AML-193 (cell line): ENCODE measurements at regions not wholly inside any gene's neighbourhood (a gene's known extent, or its start where the extent isn't known, plus 50 kb on each side); places are given as distances from the start of the nearest gene placed in this dataset.

ENCODE experiments used
- DNase-seq, 2 experiments: peaks; one replicate each; lab custom pipeline; 2025; lab: John Stamatoyannopoulos, UW

DNA sequence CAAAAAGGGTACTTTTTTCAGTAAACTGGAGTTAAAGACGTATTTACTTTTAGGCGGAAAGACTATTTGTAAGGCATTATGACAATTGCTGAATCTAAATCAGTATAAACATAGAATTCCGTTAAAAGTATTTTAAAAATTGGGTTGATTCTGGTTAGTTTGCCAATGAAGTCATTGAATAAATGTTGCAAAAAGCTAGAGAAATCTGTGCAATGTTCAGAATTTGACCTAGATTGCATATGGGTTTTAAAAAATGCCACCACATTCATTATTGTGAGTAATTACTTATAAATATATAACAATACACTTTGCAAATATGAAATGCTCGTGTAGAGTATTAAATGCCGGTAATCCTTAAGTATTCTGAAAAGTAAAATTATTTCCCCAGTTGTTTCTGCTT lies 116.5 kb upstream of the EEF1E1 start:
- no peak for DNase-seq

DNA sequence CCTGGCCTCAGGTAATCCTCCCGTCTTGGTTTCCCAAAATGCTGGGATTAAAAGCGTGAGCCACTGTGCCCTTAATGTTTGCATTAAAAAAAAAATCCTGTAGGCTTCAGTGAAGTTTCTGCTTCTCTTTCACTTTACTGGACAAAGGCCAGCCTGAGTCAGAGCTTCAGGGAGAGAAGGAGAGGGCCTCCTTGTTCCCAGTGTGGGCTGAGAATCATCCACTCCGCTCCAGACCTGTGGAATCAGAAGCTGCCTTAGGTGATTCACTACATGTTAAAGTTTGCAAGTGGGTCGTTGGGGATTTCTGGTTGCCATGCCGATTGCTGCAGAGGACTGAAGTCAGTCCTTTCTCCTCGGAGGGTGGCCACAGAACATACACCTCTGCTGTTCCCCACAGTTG lies 113.3 kb upstream of the EEF1E1 start:
- no peak for DNase-seq

DNA sequence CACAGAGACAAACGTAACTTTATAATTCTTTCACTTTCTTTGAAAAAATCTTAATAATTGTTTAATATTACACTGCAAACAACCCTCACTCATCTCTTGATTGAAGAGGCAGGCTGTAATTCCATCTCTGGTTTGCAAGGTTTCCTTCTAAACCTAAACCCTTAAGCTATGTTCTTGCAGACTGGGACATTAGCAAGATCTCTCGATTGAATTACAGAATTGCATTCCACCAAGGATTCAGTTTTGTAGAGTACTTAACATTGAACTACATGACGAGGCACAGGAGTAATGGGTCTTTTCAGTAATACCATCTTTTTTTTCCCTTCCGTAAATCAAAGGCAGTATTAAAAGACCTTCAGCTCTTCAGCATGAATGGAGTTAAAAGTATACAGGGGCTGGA lies 111.6 kb upstream of the EEF1E1 start:
- no peak for DNase-seq

DNA sequence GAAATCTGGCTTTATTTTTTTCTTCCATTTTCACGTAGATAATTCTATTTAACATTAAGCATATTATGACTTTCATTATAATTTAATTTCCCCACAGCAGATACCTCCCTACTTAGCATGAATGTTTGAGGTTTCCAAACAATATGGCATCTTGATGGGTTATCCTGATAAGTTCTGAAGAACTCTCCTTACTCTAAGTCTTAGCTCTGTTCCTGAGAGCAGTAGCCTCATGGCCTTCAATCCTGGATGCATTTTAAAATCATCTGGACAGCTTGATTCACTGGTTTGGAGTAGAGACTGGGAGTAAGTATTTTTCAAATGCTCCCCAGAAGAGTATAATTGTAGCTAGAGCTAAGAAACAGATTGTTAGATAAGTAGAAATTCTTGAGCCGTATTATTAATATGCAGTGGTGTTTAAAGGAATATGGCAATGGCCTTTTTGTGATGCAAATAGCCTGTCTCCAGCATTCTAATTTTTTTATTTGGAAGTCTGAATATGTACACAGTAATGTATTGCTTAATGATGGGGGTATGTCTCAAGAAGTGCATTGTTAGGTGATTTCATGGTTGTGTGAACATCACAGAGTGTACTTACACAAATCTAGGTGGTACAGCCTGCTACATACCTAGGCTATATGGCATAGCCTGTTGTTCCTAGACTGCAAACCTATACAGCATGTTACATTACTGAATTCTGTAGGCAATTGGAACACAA lies 110.5 kb upstream of the EEF1E1 start:
- no peak for DNase-seq

DNA sequence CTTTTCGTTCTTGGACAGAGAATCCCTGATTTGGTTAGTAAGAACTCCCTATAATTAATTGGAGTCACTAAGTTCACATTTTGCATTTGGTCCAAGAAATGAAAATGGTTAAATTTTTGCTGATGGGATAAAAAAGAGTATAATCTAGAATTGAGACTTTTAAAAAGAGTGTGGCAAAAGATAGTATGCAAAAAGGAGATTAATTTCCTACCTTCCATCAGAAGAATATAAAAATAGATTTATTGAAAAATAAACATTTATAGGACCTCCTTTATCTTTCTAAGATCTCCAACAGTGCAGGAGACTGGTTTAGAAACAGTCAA lies 105.5 kb upstream of the EEF1E1 start:
- DNase-seq: no peak

DNA sequence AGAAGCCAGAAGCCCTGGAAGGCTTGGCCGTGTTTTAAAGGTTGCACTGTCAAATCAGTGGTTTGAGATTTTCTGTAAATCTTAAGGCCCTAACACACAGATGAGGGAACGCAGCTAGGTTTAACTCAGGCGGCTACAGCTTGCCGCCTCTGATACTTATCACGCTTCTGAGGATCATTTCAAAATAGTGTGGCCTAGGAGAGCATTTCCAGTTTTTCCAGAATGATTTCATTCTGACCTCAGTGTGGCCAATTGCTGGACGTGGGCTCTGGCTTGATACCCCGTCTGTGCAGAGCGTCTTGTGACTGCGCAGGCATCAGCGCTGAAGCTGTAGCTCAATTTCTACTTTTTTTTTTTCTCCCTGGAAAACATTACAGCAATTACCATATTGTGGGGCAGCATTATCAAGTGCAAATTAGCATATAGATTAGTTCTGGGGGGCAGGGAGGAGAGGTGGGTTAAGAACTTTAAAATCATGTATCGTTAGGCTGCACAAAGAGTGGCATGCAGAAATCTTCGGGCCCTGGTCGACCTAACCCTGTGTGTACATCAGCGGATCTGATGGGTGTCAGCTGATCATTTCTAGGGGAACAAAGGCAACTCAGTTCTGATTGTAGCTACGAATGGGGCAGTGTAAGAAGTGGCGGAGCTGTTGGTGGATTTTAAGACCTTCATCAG lies 105.0 kb upstream of the EEF1E1 start:
- no peak for DNase-seq

DNA sequence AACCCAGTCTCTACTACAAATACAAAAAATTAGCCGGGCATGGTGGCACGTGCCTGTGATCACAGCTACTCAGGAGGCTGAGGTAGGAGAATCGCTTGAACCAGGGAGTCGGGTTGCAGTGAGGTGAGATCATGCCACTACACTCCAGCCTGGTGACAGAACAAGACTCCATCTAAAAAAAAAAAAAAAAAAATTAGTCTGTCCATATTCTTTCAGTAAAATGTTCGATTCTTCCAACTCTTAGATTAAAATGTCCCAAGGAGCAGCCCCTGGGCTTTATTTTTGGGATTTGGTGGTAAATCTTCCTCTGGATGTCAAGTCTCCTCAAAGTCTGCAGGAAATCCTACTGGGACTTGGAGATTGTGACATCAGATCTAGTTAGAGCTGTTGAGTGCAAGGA lies 101.0 kb upstream of the EEF1E1 start:
- DNase-seq: no peak

DNA sequence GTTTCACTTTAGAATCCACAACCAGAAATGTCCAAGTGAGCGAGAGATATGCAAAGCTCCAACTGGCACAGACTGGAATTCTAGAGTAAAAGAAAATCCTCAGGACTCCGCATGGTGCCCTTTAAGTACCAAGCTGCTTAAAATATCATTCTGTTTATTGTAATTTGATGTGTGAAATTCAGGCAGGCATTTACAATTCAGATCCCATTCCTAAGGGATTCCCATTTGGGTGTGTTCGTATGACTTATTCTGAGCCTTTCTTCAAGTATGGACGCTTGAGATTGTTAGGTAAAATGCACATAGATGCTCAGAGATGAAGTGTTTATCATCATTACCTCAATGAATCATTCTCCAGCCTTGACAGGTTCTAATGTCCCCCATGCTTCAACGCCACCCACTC lies 99.3 kb upstream of the EEF1E1 start:
- DNase-seq: no peak

DNA sequence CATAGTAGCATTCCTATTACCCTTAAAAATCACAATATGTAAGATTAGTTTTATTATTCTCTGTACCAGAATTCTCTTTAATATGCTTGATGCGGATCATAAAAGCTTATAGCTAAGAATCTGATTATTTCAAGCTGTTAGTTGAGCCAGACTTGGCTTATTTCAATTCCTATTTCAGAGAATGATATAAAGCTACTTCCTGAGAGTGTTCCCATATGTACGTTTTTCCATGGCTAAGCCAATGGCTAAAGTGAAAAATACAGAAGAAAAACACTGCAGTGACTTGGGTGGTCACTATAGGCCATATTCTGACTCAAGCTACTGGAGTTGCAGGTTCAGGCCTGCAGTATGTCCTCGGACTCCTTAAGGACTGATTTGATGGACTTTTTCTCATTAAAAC lies 97.9 kb upstream of the EEF1E1 start:
- no peak for DNase-seq

DNA sequence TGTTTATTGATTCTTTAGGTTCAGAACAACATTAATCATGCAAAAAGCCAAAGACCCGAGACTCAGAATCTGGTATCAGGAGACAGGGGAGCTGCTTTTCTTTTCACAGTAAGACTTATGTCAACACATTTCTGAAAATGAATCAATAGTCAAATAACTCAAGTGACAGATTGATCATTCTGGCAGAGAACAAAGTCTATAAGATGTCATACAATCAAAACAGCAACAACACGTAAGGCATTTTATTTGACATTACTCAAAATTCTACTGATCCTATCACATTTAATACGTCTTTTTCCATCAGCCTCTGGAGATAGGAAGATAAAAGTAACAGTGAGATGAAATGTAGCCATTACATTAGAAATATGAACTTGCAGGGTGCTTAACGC lies 93.4 kb upstream of the EEF1E1 start:
- DNase-seq: no peak

DNA sequence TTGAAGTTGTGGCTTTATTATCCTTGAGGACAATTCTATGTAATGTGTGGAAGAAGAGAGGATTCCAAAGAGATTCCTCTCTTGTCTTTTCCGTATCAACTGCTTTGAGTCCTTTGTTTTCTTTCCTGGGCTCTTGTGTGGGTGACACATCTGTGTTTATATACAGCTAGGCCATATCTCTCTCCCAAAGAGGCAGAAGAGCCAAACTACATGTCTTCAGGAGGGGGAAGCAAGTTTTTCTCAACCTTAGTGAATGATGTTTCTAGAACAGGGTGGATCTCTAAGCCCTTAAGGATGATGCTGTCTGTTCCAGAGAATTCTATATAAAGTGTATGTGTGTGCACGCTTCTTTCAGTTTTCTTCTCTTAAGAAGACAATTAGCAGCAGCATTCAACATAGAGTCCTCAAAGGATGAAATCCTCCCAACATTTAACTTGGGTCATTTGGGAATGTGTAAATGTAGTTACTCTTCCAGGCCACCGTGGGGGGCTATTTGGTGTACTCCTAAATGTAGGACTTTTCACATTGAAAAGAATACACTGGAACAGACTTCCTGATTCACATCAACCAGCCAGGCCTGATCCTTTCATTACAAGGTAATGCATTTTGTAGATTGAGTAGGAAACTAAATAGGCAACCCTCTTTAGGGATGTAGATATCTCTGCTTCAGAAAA lies 92.8 kb upstream of the EEF1E1 start:
- DNase-seq: peak; percentile 15 to 26

DNA sequence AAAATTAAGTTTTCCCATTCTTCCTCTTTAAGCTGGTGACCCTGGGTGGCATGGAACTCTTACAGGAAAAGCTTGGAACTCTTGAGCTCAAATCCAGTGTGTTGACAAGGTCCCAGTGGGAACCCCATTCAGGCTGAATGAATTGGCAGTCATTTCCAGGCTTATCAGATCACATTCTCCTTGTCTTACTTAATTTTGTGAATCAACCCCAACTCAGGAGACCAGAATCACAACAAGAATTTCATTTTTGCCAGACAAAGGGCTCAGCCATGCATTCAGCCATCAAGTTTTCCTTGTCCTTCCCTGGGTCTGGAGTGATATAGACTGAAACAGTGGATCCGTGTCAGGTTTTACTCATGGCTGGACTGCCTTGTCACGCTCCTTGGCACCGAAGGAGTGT lies 92.1 kb upstream of the EEF1E1 start:
- DNase-seq: no peak

DNA sequence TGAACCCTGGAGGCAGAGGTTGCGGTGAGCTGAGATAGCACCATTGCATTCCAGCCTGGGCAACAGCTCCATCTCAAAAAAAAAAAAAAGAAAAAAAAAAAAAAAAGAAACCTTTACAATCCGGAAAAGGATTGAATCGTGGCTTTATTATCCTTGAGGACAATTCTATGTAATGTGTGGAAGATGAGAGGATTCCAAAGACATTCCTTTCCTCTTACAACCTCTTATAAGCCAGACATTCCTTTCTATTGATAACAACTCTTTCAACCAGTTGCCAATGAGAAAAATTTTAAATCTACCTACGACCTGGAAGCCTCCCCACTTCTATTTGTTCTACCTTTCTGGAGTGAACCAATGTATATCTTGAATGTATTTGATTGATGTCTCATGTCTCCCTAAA lies 91.2 kb upstream of the EEF1E1 start:
- DNase-seq: no peak

DNA sequence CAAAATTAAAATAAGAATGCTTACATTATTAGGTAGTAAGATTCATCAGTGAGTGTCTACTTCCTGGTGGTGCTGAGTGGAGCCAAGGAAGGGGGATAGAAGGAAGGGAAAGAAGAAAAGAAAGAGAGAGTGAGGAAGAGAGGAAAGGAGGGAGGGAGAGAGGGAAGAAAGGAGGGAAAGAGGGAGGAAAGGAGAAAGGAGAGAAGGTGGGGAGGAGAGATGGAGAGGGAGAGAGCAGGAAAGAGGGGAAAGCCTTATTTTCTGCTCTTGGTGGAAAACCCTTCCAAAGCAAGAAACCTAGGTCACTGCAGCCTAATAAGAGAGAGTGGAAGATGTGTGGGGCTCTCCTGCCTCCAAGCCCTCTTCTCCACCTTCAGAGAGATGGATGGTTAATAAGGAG lies 90.2 kb upstream of the EEF1E1 start:
- no peak for DNase-seq

DNA sequence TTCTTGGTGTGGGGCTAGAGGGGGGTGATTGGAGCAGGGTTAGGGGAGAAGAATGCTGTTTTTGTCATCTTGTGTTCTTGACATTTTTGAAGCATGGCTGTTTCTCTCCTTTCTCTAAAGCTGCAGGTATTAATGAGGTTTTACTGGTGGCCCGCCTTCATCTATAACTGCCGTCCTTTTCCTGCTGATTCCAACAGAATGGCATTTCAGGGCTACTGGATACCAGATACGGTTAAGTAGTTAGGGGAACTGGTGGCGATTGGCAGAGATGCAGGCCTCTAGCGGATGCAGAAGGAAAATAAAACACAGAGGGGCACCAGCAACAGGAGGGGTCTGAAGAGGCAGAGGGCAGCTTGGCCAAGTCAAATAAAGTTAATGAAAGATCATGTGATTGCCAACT lies 89.7 kb upstream of the EEF1E1 start:
- DNase-seq: no peak

DNA sequence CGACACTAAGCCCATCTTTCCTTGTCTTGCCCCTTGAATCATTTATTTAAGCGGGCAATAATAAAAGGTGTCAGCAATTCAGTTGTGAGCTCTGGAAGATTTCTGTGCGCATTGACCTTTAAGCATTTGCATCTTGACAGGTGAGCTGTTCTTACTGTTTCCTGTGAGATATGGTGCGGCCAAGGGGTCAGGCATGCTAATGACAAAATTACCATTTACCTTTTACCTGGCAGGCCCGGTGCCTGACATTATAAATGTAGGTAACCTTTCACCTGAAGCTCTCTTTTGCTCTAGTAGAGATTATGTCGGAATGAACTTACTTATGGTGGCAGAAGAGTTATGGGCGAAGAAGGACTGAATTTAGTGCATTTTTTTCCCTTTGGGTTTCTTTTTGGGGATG lies 89.3 kb upstream of the EEF1E1 start:
- no peak for DNase-seq

DNA sequence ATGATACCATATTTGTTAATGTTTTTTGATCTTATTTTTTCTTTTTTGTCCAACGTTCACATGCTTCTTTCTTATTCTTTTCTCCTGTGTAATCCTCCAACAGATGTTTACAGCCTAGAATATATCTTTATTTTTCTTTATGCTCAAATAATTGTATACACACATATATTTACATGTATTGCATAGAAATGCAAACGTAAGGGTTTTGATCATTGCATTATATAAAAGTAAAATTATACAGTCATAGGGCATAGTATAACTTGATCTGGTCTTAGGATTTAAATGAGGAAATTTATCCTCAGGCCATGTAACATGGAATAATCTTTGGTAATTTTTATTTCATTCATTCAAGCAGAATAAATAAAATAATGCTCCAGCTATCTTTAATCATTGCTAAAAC lies 84.9 kb upstream of the EEF1E1 start:
- no peak for DNase-seq

DNA sequence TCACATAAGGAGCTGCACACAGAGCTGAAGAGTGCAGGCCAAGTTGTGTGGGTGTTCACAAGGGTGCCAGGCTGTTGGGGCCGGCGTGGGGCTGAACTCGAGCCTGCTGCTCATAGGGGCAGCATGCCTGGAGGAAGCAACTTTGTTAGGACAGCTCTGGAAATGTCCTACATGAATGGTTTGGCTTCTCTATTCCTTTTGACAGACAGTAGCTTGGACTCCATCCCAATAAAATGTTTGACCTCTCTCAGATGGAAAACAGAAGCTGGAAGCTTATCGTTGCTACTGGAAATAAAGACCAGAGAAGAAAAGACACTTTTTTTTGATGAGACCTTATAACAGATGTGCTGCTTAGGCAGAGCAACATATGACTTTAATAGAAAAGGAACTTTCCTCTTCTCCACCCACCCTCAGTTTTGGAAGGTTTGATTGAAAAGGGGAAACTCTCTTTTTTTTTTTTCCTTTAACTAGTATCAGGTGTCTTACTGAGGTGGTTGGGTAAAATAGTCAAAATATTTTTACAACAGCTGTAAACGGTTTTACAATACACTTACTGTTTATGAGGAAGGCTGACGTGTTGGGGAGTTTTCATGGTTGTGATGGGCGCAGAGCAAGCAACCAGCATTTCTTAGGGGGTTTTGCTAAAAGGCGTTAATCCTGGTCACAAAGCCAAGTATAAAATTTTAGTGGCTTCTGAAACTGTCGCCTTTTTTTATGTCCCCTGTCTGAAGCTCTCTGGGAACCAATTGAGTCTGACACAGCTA lies 80.7 kb upstream of the EEF1E1 start:
- DNase-seq: peak; percentile 12 to 15

DNA sequence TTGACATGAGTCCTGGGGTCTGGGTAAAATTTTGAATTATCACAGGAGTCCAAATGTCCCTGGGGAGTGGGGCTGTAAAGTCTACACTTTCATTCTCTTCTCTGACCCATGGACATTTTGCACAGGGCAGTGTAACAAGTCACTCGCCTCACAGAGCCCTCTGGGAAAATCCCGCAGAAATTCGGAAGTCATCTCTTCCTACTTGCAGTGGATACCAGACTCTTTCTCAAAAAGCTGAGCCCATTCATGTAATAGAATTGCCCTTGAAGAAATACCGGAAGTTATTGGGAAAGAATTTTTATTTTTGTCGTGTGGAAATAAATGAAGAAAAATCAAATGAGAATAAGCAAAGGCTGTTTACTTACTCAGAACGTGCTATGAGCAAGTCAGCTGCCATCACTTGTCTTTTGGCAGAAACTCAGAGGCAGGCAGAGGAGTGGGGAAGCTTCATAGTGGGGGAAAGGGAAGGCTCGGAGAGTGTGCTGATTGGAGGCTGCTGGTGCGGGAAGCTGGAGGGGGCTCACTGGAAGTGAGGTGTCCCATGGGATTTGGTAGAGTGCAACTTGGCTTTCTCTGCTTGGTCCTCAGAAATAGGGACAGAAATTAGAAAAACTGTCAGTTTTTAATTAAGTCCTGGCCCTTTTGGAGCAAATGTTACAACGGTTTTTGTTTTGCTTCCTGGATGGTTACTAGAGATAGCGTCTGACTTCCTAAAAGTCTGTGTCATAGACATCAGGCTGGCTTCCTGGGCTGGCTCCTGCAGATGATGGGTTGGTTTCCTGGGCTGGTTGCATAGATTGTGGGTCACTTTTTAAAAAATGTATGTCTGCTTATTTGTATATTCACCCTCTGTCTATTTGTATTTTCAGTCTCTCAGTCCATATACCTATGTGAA lies 79.8 kb upstream of the EEF1E1 start:
- DNase-seq: peak; percentile 68 to 71

DNA sequence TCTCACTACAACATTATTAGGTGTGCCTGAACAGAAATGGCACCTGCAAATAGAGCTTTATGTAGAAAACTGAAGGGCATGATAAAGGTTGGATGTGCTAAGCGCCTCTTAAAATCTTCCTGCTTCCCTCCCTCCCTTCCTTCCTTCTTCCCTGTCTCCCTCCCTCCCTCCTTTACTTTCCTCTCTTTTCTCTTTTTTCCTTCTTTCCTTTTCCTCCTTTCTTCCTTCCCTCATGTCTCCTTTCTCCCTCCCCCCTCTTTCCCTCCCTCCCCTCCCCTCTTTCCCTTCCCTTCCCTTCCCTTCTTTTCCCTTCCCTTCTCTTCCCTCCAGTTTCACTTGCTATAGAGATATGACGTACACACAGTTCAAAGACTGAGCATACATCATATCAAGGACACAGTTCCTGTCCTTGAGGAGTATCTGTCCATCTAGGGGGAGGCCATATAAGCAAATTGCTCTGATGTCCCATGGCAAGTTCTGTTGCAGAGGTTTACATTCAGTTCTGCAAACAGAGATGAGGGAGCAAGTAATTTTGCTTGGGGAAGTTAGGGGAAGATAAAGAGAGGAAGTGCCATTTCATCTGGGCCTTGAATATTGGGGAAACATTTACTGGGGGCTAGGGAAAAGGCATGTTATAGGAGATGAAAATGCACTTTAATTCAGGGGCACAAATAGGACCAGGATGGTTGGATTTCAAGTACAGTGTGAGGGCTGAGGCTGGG lies 79.0 kb upstream of the EEF1E1 start:
- peak; percentile 31 to 50 for DNase-seq
